ELR (cell line): ENCODE measurements at regions not wholly inside any gene's neighbourhood (a gene's known extent, or its start where the extent isn't known, plus 50 kb on each side); places are given as distances from the start of the nearest gene placed in this dataset.

Experiments
- DNase-seq: peaks from one replicate; pipeline ENCODE4 v3.0.0-alpha.2; 2015; ENCODE audit warnings: low read depth

GRCh38 chr2:5955921-5956320 is 263.7 kb downstream of the SOX11 start:
- DNase-seq, result no peak

DNA sequence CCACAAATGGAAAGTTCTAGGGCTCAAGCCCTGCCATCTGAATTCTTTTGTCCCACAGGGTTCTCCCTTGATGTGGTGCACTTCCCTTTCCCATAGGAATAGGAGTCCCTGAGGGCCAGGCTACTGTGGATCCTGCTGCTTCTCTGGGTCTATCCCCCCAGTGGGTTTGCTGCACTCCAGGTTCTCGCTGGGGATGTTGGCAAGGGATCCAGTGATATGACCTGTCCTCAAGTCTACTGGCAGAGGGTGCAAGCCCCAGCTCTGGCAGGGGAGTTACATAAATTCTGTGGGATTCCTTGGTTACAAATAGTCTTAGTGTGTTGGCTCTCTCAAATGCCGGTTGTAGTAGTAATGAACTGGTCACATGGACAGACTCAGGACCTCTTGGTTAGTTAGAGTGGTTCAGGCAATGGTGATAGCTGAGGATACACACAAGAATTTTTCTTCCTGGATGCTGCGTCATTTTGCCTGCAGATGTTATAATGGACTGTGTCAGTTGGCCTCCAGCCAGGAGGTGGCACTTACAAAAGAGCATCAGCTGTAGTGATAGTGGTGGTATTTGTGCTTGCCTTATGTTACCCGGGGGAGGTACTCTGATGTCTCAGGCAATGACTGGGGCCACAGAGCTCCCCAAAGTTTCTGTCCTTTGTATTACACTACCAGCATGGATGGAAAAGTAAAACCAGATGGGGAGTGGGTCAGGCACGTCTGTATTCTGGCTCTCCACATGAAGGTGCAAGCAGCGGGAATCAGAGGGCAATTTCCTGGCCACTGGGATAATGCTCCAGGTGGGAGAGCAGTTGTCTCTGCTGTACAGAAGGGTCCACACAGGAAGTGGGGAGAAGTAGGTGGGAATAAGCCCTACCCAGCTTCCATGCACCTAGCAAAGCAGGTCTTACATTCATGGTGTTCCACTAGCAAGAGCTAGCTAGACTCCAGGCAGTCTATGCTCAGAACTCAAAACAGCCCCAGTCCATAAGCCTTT is 267.9 kb downstream of the SOX11 start:
- DNase-seq, result no peak

- DNase-seq, result no peak
These were observed 275.3 kb downstream of the SOX11 start for GRCh38 chr2:5967506-5967905.

DNA sequence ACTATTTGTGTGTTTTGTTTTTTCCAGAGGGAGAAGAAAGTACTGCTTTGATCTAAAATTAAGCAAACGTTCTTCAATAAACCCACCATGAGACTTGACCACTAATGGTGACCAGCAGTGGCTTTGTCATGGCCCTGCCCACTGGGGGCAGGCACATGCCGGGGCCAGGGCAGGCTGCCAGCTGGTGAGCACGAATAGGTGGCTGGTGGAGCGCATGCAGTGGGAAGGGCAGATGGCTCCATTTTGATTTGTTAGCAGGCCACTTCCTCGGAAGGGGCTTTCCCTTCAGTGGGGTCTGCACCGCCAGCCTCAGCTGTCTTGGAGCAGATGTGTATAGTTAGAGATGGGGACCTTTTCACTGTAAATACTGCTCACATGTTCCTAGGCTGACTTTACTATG is 277.1 kb downstream of the SOX11 start:
- DNase-seq, result no peak

DNA sequence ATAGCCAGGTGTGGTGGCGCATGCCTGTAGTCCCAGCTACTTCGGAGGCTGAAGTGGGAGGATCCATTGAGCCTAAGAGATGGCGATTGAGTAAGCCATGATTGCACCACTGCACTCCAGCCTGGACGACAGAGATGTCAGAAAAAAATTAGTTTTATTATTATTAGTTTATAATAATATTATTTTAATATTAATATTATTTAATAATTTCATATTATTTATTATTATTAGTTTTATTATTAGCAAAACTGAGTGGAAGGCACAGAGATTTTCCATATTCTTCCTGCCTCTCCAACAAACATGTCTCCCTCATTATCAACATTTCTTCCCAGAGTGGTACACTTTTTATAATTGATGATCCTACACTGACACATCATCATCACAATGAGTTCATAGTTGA is 278.2 kb downstream of the SOX11 start:
- no peak for DNase-seq

DNA sequence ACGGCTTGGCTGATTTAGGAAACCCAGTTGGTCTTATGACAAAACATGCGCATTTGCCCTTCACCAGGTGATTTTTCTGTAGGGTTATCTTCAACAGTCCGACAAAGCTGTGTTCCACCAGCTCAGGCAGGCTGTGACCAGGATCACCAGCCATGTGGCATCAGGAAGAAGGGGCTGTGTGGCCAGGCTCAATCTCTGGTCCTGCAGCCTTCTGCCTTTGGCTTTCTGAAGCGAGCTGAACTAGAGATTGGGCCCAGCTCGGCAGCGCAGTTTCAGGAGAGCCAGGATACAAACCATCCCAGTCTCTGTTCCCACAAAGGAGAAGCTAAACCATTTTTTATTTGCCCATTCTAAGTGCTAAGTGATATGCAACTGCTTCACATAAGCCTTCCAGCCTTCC is 282.3 kb downstream of the SOX11 start:
- DNase-seq, result no peak

- no peak for DNase-seq
These were observed 283.2 kb downstream of the SOX11 start for GRCh38 chr2:5975401-5975800.

DNA sequence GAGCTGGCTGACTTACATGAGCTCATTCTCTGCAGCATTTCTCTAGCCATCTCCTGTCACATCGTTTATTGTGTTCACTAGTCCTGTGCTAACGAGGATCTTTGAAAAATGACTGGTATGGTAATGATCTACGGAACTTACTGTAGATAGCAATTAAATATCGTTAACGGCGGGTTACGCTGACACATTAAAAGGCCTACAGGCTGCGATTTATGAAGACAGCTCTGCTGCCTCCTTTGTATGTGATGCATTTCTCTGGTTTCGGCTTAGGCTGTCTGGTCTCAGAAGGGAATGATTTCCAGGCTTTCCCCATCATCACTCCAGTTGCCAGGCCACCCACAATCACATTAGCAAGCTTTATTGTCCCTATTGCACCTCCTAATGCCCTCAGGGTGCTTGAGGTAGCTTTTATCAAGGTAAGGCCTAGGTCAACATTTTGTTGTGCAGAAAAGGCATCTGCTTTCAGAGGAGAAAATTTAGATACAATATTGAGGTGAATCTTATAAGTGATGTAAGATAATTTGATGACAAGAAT is 284.4 kb downstream of the SOX11 start:
- DNase-seq, result no peak

DNA sequence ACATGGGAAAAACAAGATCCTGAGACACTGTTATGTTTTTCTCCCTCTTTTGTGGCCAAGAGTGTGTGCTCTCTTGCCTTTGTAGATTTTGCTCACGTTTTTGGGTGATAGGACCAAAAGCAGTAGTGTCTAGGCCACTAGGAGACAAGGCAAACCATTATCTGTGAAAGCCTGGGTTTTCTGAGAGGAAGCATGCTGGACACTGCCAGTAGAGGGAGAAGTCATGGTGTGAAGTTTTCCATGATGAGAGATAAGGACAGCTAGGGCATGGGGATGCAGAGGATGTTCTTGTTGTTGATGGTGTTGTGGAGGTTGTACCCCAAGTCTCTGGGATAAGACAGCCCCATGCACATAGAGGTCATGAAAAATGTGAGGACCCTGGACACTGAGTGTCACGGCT is 285.3 kb downstream of the SOX11 start:
- DNase-seq, result no peak

- no peak for DNase-seq
These were observed 286.1 kb downstream of the SOX11 start for GRCh38 chr2:5978131-5978751.

DNA sequence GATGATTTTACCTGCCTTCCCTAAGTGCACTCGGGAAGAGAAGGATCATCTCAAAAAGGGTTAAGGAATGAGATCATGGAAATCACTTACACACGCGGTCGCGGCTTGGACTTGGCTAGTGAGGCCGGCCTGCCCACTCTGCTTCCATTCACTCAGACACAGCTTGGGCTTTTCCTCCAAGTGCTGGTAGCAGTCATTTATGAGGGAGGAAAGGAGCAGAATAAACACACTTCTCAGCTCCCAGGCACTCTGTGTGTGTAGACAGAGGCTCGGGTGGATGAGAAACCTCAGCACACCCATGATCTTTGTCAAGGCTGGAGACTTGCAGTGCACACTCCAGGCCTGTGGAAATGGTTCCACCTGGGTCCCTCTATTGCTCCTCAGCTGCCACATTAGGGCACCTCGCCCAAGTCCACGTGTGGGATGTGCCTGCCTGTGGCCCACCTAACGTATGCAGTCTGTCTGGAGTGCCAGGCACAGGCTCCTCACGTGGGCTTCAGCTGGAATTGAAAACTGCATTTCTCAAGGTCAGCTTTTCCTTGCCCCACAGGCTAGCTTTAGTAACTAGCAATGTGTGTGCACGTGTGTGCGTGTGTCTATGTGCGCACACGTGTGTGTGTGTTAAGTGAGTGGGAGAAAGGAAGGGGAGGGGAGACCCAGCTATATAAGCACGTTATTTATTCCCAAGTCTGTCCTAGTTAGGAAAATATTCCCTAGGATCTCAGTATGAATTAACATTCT is 288.4 kb downstream of the SOX11 start:
- DNase-seq, result no peak

DNA sequence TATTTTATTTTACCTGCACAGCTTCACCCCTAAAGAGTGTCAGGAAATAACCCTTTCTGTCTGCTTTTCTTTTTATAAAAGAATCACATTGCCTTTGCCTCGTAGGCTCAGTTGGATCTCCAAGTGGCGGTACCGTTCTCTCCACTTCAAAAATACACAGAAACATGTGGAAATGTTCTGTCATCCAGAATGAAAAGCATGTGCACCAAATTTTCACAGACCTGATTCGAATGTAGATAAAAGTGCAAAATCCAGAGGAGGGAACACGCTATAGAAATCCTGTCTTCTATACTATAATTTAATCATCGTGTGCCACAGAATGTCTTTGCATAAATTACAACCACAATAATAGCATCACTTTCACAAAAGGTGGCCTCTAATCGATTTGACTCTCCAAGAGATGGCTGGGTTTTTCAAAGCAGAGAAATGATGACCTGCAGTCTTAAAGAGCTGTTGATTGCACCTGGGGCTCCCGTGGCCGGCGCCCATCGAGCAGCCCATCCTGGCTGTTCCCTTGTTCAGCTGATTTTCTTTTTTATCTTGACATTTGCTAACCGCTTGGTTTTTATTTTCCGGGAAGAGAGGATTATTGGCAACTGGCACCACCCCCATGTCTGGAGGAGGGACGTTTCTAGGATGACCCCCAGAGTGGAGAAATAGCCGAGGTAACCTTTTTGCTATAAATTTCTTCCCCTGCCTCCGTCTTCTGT is 290.2 kb downstream of the SOX11 start:
- DNase-seq, result no peak

GRCh38 chr2:5982903-5983265 is 290.7 kb downstream of the SOX11 start:
- DNase-seq, result no peak

- DNase-seq, result no peak
These were observed 291.5 kb downstream of the SOX11 start for GRCh38 chr2:5983511-5984272.

GRCh38 chr2:5984273-5984655 is 292.1 kb downstream of the SOX11 start:
- DNase-seq, result no peak

DNA sequence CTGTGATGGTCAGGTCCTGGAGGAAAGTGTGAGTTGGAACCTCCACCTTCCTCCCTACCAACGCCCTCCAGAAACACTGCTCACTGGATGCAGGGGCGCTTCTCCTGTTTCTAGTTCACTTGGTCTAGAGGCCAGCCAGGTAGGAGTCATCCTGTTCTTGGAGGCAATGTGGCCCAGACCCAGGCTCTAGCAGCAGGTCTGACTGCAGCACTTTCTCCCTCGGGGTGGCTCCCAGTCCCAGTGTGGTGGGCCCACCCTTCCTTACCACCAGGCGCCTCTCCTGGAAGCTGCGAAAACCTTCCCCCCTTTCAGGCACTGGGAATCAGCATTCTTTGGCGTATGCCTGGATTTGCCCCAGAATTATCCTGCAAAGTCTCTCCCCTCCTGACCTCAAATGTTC is 292.8 kb downstream of the SOX11 start:
- DNase-seq, result no peak

- no peak for DNase-seq
These were observed 293.6 kb downstream of the SOX11 start for GRCh38 chr2:5985536-5986385.

- no peak for DNase-seq
These were observed 294.9 kb downstream of the SOX11 start for GRCh38 chr2:5986801-5987787.

DNA sequence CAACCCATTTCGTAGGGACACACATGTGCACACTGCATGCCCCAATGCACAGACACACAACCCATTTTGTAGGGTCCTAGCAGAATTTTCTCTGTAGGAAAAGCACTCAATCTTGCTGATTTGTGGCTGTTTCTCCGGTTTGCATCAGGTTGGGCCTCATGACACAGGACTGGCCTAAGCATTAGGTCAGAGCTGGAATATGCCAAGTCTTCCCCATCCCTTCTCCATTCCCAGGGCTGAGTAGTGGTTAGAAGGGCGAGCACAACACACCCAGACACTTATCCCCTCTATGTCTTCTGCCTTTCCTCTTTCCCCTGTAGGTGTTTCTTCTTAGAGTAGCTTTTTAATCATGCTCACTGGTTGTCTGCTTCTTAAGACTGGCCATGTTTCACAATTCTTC is 295.9 kb downstream of the SOX11 start:
- no peak for DNase-seq
